ENCODE measurements at regions not wholly inside any gene's neighbourhood (a gene's known extent, or its start where the extent isn't known, plus 50 kb on each side); places are given as distances from the start of the nearest gene placed in this dataset.

DNA sequence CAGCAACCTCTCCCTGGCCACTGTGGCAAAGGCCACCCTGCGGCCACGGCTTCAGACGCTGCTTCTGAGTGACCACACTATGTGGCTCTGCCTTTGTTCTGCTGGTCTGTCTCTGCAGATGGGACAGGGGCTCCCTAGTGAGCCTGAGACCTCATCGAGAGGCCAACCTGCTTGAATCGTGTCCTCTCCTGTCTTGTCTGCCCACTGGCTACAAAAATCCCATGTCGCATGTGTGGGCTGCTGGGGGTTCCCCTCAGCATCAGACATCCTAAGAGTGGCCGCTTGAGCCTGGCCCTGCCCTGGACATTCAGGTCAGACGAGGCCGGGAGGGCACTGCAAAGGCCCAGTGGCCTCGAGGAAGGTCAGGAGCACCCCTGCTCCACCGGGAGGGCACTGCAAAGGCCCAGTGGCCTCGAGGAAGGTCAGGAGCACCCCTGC lies 222.9 kb downstream of the DLL1 start:
- H3K4me1 Mint-ChIP-seq (ENCODE audit: low read depth), result peaks cover 4% of the 10 kb centered on the region
- H3K9me3 Mint-ChIP-seq (ENCODE audit: low read depth), result peaks cover 14% of the 10 kb centered on the region
- H3K27me3 Mint-ChIP-seq, result no peaks in the 10 kb centered on the region
- DNase-seq (ENCODE audit: low spot score, unreplicated experiment), result no peak
- no peak overlapping the region for H3K4me3 Mint-ChIP-seq (ENCODE audit: low read depth)
- TF ChIP-seq, protein P1, sequence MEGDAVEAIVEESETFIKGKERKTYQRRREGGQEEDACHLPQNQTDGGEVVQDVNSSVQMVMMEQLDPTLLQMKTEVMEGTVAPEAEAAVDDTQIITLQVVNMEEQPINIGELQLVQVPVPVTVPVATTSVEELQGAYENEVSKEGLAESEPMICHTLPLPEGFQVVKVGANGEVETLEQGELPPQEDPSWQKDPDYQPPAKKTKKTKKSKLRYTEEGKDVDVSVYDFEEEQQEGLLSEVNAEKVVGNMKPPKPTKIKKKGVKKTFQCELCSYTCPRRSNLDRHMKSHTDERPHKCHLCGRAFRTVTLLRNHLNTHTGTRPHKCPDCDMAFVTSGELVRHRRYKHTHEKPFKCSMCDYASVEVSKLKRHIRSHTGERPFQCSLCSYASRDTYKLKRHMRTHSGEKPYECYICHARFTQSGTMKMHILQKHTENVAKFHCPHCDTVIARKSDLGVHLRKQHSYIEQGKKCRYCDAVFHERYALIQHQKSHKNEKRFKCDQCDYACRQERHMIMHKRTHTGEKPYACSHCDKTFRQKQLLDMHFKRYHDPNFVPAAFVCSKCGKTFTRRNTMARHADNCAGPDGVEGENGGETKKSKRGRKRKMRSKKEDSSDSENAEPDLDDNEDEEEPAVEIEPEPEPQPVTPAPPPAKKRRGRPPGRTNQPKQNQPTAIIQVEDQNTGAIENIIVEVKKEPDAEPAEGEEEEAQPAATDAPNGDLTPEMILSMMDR (IDR thresholded peaks at IDR 0.05; ENCODE audit: unreplicated experiment), result no peak
- no peaks in the 10 kb centered on the region for H3K36me3 Mint-ChIP-seq (ENCODE audit: insufficient read depth)
- no peak overlapping the region for H3K27ac Mint-ChIP-seq

DNA sequence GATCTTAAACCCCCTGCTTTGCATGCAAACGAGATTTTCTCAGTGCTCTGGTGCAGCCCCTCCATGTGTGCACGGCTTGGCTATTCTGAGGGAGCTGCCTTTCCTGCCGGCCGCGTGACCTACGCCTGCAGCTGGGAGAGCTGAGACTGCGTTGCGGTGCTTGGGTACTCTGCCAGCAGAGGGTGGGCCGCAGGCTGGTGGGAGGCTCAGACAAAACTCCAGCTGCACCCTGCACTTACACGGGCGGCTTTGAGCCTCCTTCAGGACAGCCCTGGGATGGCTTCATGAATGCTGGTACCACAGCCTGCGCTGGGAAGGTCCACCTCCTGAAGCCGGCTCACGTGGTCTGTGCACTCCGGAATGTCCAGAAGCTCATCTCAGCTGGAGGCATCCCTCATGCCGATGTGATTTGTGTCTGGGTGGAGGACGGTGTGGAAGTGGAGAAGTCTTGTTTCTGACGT lies 223.7 kb downstream of the DLL1 start:
- Mint-ChIP-seq H3K4me1 (ENCODE audit: low read depth) (peaks cover 4% of the 10 kb centered on the region), H3K36me3 (ENCODE audit: insufficient read depth) (no peaks in the 10 kb centered on the region), H3K27ac (no peak overlapping the region), H3K9me3 (ENCODE audit: low read depth) (peaks cover 14% of the 10 kb centered on the region), H3K4me3 (ENCODE audit: low read depth) (no peak overlapping the region), H3K27me3 (no peaks in the 10 kb centered on the region)
- no peak for DNase-seq (ENCODE audit: low spot score, unreplicated experiment)
- TF ChIP-seq, protein P1 (IDR thresholded peaks at IDR 0.05; ENCODE audit: unreplicated experiment), result no peak

DNA sequence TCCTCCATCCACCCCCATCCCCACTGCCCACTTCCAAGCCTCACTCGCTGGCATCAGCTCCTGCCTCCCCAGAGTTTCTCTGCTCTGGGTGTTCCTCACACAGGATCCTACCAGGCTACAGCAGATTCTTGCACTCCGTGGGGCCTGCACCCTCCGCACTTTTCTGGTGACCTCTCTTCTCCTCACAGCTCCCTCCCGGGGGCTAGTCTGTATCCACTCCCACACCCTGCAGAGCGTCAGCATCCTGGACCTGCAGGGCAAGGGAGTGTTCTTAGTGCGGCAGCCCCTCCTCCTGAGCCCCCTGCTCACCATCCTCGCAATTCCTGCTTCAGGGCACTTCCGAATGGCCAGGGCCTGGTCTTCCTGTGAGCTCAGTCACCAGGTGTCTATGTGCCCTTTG lies 224.2 kb downstream of the DLL1 start:
- peaks cover under 1% of the 10 kb centered on the region for H3K27me3 Mint-ChIP-seq
- no peak overlapping the region for H3K4me3 Mint-ChIP-seq (ENCODE audit: low read depth)
- TF ChIP-seq, protein P1 (IDR thresholded peaks at IDR 0.05; ENCODE audit: unreplicated experiment), result no peak
- H3K27ac Mint-ChIP-seq, result no peak overlapping the region
- no peaks in the 10 kb centered on the region for H3K36me3 Mint-ChIP-seq (ENCODE audit: insufficient read depth)
- DNase-seq (ENCODE audit: low spot score, unreplicated experiment), result no peak
- H3K4me1 Mint-ChIP-seq (ENCODE audit: low read depth), result peaks cover 4% of the 10 kb centered on the region
- H3K9me3 Mint-ChIP-seq (ENCODE audit: low read depth), result peaks cover 14% of the 10 kb centered on the region

DNA sequence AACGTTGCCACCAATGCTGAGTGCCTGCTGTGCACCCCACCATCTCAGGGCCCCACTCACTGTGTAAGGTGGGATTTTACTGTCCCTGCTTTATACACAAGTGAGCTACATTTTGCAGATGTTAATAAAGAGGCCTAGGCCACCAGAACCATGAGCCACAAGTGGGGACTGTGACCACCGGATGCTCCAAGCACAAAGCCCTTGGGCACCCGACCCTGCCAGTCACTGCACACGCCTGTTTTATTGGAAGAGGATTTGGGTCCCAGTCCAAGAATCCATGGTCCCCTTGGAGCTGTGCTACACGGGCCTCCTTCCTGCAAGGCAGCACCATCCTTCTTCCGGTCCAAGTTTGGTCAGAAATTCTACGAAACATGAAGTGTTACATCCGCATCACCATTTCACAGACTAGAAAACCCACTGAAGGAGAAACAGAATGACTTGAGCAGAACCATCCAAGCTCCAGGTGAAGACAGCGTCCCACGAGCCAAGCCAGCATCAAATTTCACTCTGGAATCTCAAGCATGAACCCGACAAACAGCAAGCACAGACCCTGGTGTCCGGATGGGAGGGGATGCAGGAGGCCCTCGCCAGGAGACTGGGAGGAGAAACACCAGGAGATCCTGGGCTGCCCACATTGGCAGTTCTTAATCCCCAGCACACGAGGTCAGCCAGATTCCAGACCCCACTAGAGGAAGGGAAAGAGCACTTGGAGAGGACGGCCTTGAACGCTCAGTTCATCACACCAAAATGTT lies 226.9 kb downstream of the DLL1 start:
- Mint-ChIP-seq H3K27me3 (peaks cover 14% of the 10 kb centered on the region), H3K4me3 (ENCODE audit: low read depth) (no peak overlapping the region), H3K4me1 (ENCODE audit: low read depth) (peaks cover 4% of the 10 kb centered on the region), H3K36me3 (ENCODE audit: insufficient read depth) (no peaks in the 10 kb centered on the region), H3K27ac (peak overlapping the region; percentile 35), H3K9me3 (ENCODE audit: low read depth) (no peaks in the 10 kb centered on the region)
- TF ChIP-seq, protein P1 (IDR thresholded peaks at IDR 0.05; ENCODE audit: unreplicated experiment), result no peak
- no peak for DNase-seq (ENCODE audit: low spot score, unreplicated experiment)

DNA sequence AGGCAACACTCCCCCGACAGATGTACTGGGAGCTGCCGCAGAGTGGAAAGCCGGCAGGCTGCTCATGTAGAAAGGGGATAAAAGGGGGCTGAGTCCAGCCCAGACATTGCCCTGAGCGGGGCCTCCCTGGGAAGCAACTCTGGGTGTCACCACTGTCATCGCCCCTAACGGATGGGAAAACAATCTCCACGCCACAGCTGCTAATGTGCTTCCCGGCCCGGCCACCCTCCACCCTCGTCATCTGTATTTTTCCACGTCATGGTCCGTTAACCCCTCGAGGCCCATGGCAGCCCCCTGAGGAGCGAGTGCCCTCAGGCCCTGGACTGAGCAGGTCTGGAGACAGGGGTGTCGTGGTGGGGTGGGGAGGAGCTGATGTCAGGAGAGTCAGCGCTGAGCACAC lies 227.4 kb downstream of the DLL1 start:
- Mint-ChIP-seq H3K9me3 (ENCODE audit: low read depth) (no peaks in the 10 kb centered on the region), H3K4me3 (ENCODE audit: low read depth) (no peak overlapping the region), H3K27ac (no peak overlapping the region), H3K27me3 (peaks cover 14% of the 10 kb centered on the region), H3K36me3 (ENCODE audit: insufficient read depth) (no peaks in the 10 kb centered on the region), H3K4me1 (ENCODE audit: low read depth) (peaks cover 4% of the 10 kb centered on the region)
- TF ChIP-seq, protein P1 (IDR thresholded peaks at IDR 0.05; ENCODE audit: unreplicated experiment), result no peak
- no peak for DNase-seq (ENCODE audit: low spot score, unreplicated experiment)
